ENCODE measurements at regions not wholly inside any gene's neighbourhood (a gene's known extent, or its start where the extent isn't known, plus 50 kb on each side); places are given as distances from the start of the nearest gene placed in this dataset.

DNA sequence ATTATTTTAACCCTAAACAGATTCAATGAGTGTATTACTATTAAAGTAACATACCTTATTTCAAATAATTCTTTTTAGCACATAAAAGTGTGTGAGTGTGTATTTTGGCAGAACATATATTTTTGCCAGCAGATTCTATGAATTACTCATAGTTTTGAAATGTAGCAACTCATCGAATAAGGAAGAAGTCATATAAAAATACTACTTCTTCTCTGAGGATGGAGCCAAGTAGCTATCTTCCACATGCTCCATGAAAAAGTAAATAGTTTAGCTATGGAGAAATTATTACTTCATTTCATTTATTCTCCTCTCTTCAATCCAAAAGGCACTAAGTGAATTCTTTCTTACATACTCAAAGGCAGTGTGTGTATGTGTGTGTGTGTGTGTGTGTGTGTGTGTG lies 1090.4 kb upstream of the CDH6 start:
- H3K4me1 Mint-ChIP-seq = no peaks in the 10 kb centered on the region
- intact Hi-C loops (cut with DNase I, micrococcal nuclease) = no loop called here
- H3K36me3 Mint-ChIP-seq (ENCODE audit: low read depth) = no peaks in the 10 kb centered on the region
- ChIA-PET CTCF (no interaction called here), POLR2A (no interaction called here)
- no peak for DNase-seq
- no peak overlapping the region for H3K4me3 Mint-ChIP-seq
- H3K9me3 Mint-ChIP-seq (ENCODE audit: low read depth) = peaks cover 8% of the 10 kb centered on the region
- no peaks in the 10 kb centered on the region for H3K27me3 Mint-ChIP-seq
- no peak for ATAC-seq
- H3K27ac Mint-ChIP-seq = no peak overlapping the region

- Mint-ChIP-seq H3K4me3 (no peak overlapping the region), H3K36me3 (ENCODE audit: low read depth) (no peaks in the 10 kb centered on the region), H3K27ac (no peak overlapping the region), H3K4me1 (no peaks in the 10 kb centered on the region), H3K9me3 (ENCODE audit: low read depth) (peaks cover 9% of the 10 kb centered on the region), H3K27me3 (no peaks in the 10 kb centered on the region)
- DNase-seq (no peak), ATAC-seq (no peak)
- ChIA-PET CTCF (no interaction called here), POLR2A (no interaction called here)
- intact Hi-C loops (cut with DNase I, micrococcal nuclease) = no loop called here
These were observed 1091.3 kb upstream of the CDH6 start for GRCh38 chr5:30102185-30102584.

DNA sequence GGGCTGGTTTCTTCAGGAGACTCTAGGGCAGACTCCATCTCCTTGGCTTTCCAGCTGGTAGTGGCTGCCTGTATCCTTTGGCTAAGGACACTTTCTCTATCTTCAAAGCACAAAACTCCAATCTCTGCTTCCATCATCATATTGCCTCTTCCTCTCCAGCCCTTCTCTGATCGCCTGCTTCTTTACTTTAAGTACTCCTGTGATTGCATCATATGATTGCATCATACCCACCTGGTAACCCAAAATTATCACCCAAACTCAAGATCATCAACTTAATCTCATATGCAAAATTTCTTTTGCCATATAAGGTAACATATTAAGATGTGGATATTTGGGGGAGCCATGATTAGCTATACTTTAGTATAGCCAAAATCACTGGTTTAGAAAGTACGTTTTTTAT lies 1092.6 kb upstream of the CDH6 start:
- Mint-ChIP-seq H3K36me3 (ENCODE audit: low read depth) (no peaks in the 10 kb centered on the region), H3K9me3 (ENCODE audit: low read depth) (peaks cover 11% of the 10 kb centered on the region), H3K4me1 (no peaks in the 10 kb centered on the region), H3K4me3 (no peak overlapping the region), H3K27ac (no peak overlapping the region), H3K27me3 (no peaks in the 10 kb centered on the region)
- intact Hi-C loops (cut with DNase I, micrococcal nuclease) = no loop called here
- CTCF ChIA-PET = no interaction called here
- DNase-seq = no peak
- no peak for ATAC-seq
- POLR2A ChIA-PET = no interaction called here

DNA sequence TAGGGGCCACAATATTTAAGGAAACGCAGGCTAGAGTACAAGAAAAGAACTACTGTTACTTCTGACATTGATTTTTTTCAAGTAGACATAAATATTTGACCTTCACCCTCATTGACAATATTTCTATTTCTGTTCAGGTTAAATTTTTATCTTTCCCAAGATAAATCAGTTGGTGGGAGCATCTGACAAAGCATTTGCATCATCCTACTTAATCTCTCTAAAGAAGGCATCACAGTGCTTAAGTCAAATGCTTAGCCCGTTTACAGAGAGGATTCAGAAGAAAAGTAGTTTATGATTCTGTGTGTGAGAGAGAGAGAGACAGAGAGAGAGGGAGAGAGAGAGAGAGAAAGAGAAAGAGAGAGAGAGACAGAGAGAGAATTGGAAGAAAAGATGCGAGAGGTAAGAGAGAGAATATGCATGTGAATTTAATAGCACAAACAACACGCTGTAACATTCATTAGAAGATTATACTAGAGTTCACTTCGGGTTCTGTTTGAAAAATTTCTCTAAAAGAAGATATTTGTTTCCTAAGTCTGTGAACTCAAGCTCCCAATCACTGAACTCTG lies 1093.3 kb upstream of the CDH6 start:
- Mint-ChIP-seq H3K27me3 (no peaks in the 10 kb centered on the region), H3K27ac (no peak overlapping the region), H3K4me1 (no peaks in the 10 kb centered on the region), H3K4me3 (no peak overlapping the region), H3K9me3 (ENCODE audit: low read depth) (peaks cover 16% of the 10 kb centered on the region), H3K36me3 (ENCODE audit: low read depth) (no peaks in the 10 kb centered on the region)
- DNase-seq = no peak
- ChIA-PET POLR2A (no interaction called here), CTCF (no interaction called here)
- ATAC-seq = no peak
- intact Hi-C loops (cut with DNase I, micrococcal nuclease) = no loop called here

- ATAC-seq (no peak), DNase-seq (no peak)
- intact Hi-C loops (cut with DNase I, micrococcal nuclease) = no loop called here
- Mint-ChIP-seq H3K36me3 (ENCODE audit: low read depth) (no peaks in the 10 kb centered on the region), H3K9me3 (ENCODE audit: low read depth) (peaks cover 16% of the 10 kb centered on the region), H3K27ac (no peak overlapping the region), H3K4me3 (no peak overlapping the region), H3K27me3 (no peaks in the 10 kb centered on the region), H3K4me1 (no peaks in the 10 kb centered on the region)
- ChIA-PET POLR2A (no interaction called here), CTCF (no interaction called here)
These were observed 1093.9 kb upstream of the CDH6 start for GRCh38 chr5:30099634-30100033.

GRCh38 chr5:30098940-30099339 lies 1094.5 kb upstream of the CDH6 start:
- DNase-seq (no peak), ATAC-seq (no peak)
- ChIA-PET POLR2A (no interaction called here), CTCF (no interaction called here)
- Mint-ChIP-seq H3K4me3 (no peak overlapping the region), H3K4me1 (no peaks in the 10 kb centered on the region), H3K36me3 (ENCODE audit: low read depth) (no peaks in the 10 kb centered on the region), H3K9me3 (ENCODE audit: low read depth) (peaks cover 16% of the 10 kb centered on the region), H3K27ac (no peak overlapping the region), H3K27me3 (no peaks in the 10 kb centered on the region)
- intact Hi-C loops (cut with DNase I, micrococcal nuclease) = no loop called here

GRCh38 chr5:30092548-30092947 lies 1100.9 kb upstream of the CDH6 start:
- DNase-seq (no peak), ATAC-seq (no peak)
- peaks cover 12% of the 10 kb centered on the region for H3K9me3 Mint-ChIP-seq (ENCODE audit: low read depth)
- no peaks in the 10 kb centered on the region for H3K36me3 Mint-ChIP-seq (ENCODE audit: low read depth)
- POLR2A ChIA-PET = no interaction called here
- H3K27ac Mint-ChIP-seq = no peak overlapping the region
- CTCF ChIA-PET = no interaction called here
- no peaks in the 10 kb centered on the region for H3K27me3 Mint-ChIP-seq
- no peaks in the 10 kb centered on the region for H3K4me1 Mint-ChIP-seq
- no peak overlapping the region for H3K4me3 Mint-ChIP-seq
- intact Hi-C loops (cut with DNase I, micrococcal nuclease) = no loop called here

- no peaks in the 10 kb centered on the region for H3K4me1 Mint-ChIP-seq
- ChIA-PET POLR2A (no interaction called here), CTCF (no interaction called here)
- no peaks in the 10 kb centered on the region for H3K36me3 Mint-ChIP-seq (ENCODE audit: low read depth)
- H3K27me3 Mint-ChIP-seq = no peaks in the 10 kb centered on the region
- ATAC-seq (no peak), DNase-seq (no peak)
- no peak overlapping the region for H3K4me3 Mint-ChIP-seq
- peaks cover 11% of the 10 kb centered on the region for H3K9me3 Mint-ChIP-seq (ENCODE audit: low read depth)
- intact Hi-C loops (cut with DNase I, micrococcal nuclease) = no loop called here
- H3K27ac Mint-ChIP-seq = no peak overlapping the region
These were observed 1123.8 kb upstream of the CDH6 start for GRCh38 chr5:30069441-30070263.

DNA sequence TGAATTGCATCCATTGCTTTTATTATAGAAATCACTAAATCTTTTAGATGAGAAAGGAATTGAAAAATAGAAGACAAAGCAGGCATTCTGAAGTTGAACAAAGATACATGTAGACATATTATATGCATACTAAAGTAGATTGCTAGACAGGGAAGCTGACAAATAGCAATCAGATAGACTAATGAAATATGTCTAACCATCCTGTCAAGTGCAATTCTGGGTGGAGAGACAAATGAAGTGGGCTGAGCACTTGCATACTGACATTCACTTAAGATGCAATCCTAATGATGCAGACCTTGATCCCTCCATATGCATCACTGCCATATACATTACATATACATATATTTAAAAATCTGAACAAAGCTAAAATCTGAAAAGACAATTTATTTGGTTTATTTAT lies 1130.0 kb upstream of the CDH6 start:
- peaks cover 4% of the 10 kb centered on the region for H3K9me3 Mint-ChIP-seq (ENCODE audit: low read depth)
- CTCF ChIA-PET = no interaction called here
- no peak overlapping the region for H3K27ac Mint-ChIP-seq
- H3K27me3 Mint-ChIP-seq = no peaks in the 10 kb centered on the region
- intact Hi-C loops (cut with DNase I, micrococcal nuclease) = no loop called here
- no peaks in the 10 kb centered on the region for H3K4me1 Mint-ChIP-seq
- DNase-seq = no peak
- no peak overlapping the region for H3K4me3 Mint-ChIP-seq
- no peaks in the 10 kb centered on the region for H3K36me3 Mint-ChIP-seq (ENCODE audit: low read depth)
- no peak for ATAC-seq
- POLR2A ChIA-PET = no interaction called here

DNA sequence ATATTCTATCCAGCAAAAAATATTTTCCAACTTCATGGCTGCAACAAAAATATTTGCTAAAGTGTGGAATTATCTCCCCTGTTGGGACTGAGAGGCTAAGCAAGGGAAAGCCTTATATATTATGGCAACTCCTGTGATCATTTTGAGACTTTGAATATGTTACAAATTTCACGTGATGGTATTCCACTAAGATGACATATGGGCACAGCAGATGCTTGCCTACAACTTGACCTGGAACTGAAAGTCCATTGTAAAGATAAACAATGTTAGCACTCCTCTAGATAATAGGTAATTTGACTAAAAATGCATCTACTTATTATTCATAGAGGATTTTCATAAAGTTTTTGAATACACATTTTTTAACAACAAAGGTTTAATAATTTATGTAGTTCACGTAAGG lies 1141.5 kb upstream of the CDH6 start:
- intact Hi-C loops (cut with DNase I, micrococcal nuclease) = no loop called here
- Mint-ChIP-seq H3K27ac (no peak overlapping the region), H3K27me3 (no peaks in the 10 kb centered on the region), H3K9me3 (ENCODE audit: low read depth) (peaks cover 7% of the 10 kb centered on the region), H3K4me1 (no peaks in the 10 kb centered on the region), H3K4me3 (no peak overlapping the region), H3K36me3 (ENCODE audit: low read depth) (no peaks in the 10 kb centered on the region)
- DNase-seq (no peak), ATAC-seq (no peak)
- CTCF ChIA-PET = no interaction called here
- POLR2A ChIA-PET = no interaction called here

DNA sequence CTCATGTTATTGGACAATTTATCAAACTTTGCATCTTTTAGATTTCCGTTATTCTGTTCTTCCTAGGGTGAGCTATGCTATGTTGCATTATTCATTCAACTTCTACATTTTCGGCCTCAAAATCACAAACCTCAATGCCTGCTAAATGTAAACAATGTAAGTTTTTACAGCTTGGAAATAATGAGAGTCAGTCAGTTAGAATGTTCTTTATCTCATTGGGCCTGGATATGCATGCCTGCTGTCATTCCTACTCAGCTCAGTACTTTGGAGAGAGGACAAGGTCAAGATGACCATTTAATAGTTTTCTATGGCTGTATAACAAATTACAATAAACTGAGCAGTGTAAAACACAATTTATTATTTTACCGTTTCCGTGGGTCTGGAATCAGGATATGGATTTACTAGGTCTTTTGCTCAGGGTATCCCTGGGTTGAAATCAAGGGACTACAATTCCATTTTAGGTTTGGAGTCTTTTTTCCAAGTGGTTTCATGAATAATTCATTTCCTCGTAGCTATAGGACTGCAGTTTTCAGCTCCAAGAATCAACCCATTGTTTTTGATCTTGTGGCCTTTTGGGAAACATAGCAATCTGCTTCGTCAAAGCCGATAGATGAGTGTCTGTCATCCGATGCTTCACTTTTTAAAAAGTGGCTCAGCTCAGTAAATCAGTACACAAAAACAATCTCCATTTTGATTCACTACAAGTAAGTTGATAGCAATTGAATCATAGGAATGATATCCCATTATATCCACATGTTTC lies 1143.2 kb upstream of the CDH6 start:
- intact Hi-C loops (cut with DNase I, micrococcal nuclease) = no loop called here
- Mint-ChIP-seq H3K9me3 (ENCODE audit: low read depth) (peaks cover 11% of the 10 kb centered on the region), H3K36me3 (ENCODE audit: low read depth) (no peaks in the 10 kb centered on the region), H3K4me1 (no peaks in the 10 kb centered on the region), H3K4me3 (no peak overlapping the region), H3K27me3 (no peaks in the 10 kb centered on the region), H3K27ac (no peak overlapping the region)
- CTCF ChIA-PET = interaction anchor here (1.8 kb wide), 1 partner anchor 10 kb away, joined by 9 read pairs; no protein-coding TSS in a partner anchor
- no peak for ATAC-seq
- DNase-seq = no peak
- POLR2A ChIA-PET = no interaction called here

GRCh38 chr5:30042677-30043076 lies 1150.8 kb upstream of the CDH6 start:
- no peak overlapping the region for H3K4me3 Mint-ChIP-seq
- H3K9me3 Mint-ChIP-seq (ENCODE audit: low read depth) = peaks cover 12% of the 10 kb centered on the region
- H3K27me3 Mint-ChIP-seq = no peaks in the 10 kb centered on the region
- ChIA-PET CTCF (no interaction called here), POLR2A (no interaction called here)
- no peak for DNase-seq
- no peaks in the 10 kb centered on the region for H3K4me1 Mint-ChIP-seq
- no peak for ATAC-seq
- H3K36me3 Mint-ChIP-seq (ENCODE audit: low read depth) = no peaks in the 10 kb centered on the region
- H3K27ac Mint-ChIP-seq = no peak overlapping the region
- intact Hi-C loops (cut with DNase I, micrococcal nuclease) = no loop called here

All from activated CD4-positive, alpha-beta T cell treated with anti-CD3 and anti-CD28 coated beads for 36 hours (primary cell).